HEK293 (cell line): ENCODE measurements at regions not wholly inside any gene's neighbourhood (a gene's known extent, or its start where the extent isn't known, plus 50 kb on each side); places are given as distances from the start of the nearest gene placed in this dataset.

Experiments
- CTCF ChIA-PET: fragments of 350-600 bp; formaldehyde crosslinking; extraction: SDS; loops from one replicate; lab custom pipeline; 2021; ENCODE audit warnings: antibody characterized with exemption; lab: Yijun Ruan, JAX
- POLR2A ChIA-PET: fragments of 300-600 bp; formaldehyde crosslinking; extraction: SDS; loops from one replicate; lab custom pipeline; 2020; ENCODE audit warnings: antibody characterized with exemption, inconsistent platforms; lab: Yijun Ruan, JAX
- H3K27ac ChIP-seq: fragments of 200-500 bp; sonication (Bioruptor generic); 2 replicates; pipeline ENCODE4 v1.5.1; 2014; ENCODE audit warnings: low read depth, low read length, control low read depth, inconsistent platforms; ENCODE audit errors: extremely low read depth
- H3K36me3 ChIP-seq, 2 experiments: fragments of 200-500 bp in 1 of 2; sonication (Bioruptor generic) in 1 of 2; 1 replicate in 1 of 2; 2 replicates in 1 of 2; pipeline ENCODE4 v1.5.1; 2014 to 2017; ENCODE audit warnings: inconsistent platforms in 2 of 2, low read length in 2 of 2; ENCODE audit not compliant: control insufficient read depth in 2 of 2, insufficient read depth in 1 of 2
- H3K4me1 ChIP-seq: fragments of 200-500 bp; sonication (Bioruptor generic); 2 replicates; pipeline ENCODE4 v1.5.1; 2014; ENCODE audit warnings: mild to moderate bottlenecking, low read length, inconsistent platforms; ENCODE audit not compliant: control insufficient read depth, insufficient read depth
- H3K4me3 ChIP-seq: 2 replicates; pipeline ENCODE4 v1.5.1; 2011; ENCODE audit warnings: low read depth, mild to moderate bottlenecking, control low read depth, low read length, moderate library complexity
- H3K9me3 ChIP-seq: fragments of 200-500 bp; sonication (Bioruptor generic); 2 replicates; pipeline ENCODE4 v1.5.1; 2014; ENCODE audit warnings: low read depth, low read length, inconsistent platforms; ENCODE audit not compliant: control insufficient read depth, insufficient read depth
- EGR2 ChIP-seq: fragments of 450-650 bp; formaldehyde crosslinking; IDR thresholded peaks from 2 replicates; pipeline ENCODE4 v1.5.1; 2016; ENCODE audit warnings: low read depth, missing biosample characterization, missing genetic modification characterization
- PATZ1 ChIP-seq: fragments of 450-650 bp; formaldehyde crosslinking; IDR thresholded peaks from 2 replicates; pipeline ENCODE4 v1.5.1; 2016; ENCODE audit warnings: missing biosample characterization, missing genetic modification characterization
- PRDM6 ChIP-seq: fragments of 450-650 bp; formaldehyde crosslinking; IDR thresholded peaks from 2 replicates; pipeline ENCODE4 v1.5.1; 2017; ENCODE audit warnings: missing biosample characterization, missing genetic modification characterization
- REST ChIP-seq: fragments of 450-650 bp; formaldehyde crosslinking; IDR thresholded peaks from 2 replicates; pipeline ENCODE4 v1.5.1; 2016; ENCODE audit warnings: missing biosample characterization, missing genetic modification characterization
- WT1 ChIP-seq: fragments of 450-650 bp; formaldehyde crosslinking; IDR thresholded peaks from 2 replicates; pipeline ENCODE4 v1.5.1; 2016; ENCODE audit warnings: missing biosample characterization, missing genetic modification characterization
- ZBTB26 ChIP-seq: fragments of 450-650 bp; formaldehyde crosslinking; optimal IDR thresholded peaks from 2 replicates; pipeline ENCODE3; 2016; ENCODE audit warnings: missing biosample characterization, mild to moderate bottlenecking, missing genetic modification characterization
- ZBTB44 ChIP-seq: fragments of 450-650 bp; IDR thresholded peaks from 2 replicates; pipeline ENCODE4 v1.5.1; 2018; ENCODE audit warnings: missing biosample characterization, mild to moderate bottlenecking, missing genetic modification characterization
- ZBTB8A ChIP-seq: fragments of 450-650 bp; formaldehyde crosslinking; IDR thresholded peaks from 2 replicates; pipeline ENCODE4 v1.5.1; 2016; ENCODE audit warnings: missing biosample characterization, missing genetic modification characterization
- ZFP37 ChIP-seq: fragments of 450-650 bp; formaldehyde crosslinking; IDR thresholded peaks from 2 replicates; pipeline ENCODE4 v1.5.1; 2016; ENCODE audit warnings: missing biosample characterization, missing genetic modification characterization
- ZIC2 ChIP-seq: fragments of 450-650 bp; formaldehyde crosslinking; IDR thresholded peaks from 2 replicates; pipeline ENCODE4 v1.5.1; 2016; ENCODE audit warnings: missing biosample characterization, missing genetic modification characterization
- ZNF211 ChIP-seq: fragments of 450-650 bp; formaldehyde crosslinking; IDR thresholded peaks from 2 replicates; pipeline ENCODE4 v1.5.1; 2016; ENCODE audit warnings: low read depth, missing biosample characterization, missing genetic modification characterization
- ZNF24 ChIP-seq: fragments of 450-650 bp; formaldehyde crosslinking; IDR thresholded peaks from 2 replicates; pipeline ENCODE4 v1.5.1; 2016; ENCODE audit warnings: missing biosample characterization, missing genetic modification characterization
- ZNF398 ChIP-seq: fragments of 450-650 bp; formaldehyde crosslinking; IDR thresholded peaks from 2 replicates; pipeline ENCODE4 v1.5.1; 2017; ENCODE audit warnings: missing biosample characterization, missing genetic modification characterization
- ZNF416 ChIP-seq: fragments of 450-650 bp; formaldehyde crosslinking; IDR thresholded peaks from 2 replicates; pipeline ENCODE4 v1.5.1; 2016; ENCODE audit warnings: missing biosample characterization, missing genetic modification characterization
- ZNF433 ChIP-seq: fragments of 450-650 bp; formaldehyde crosslinking; IDR thresholded peaks from 2 replicates; pipeline ENCODE4 v1.5.1; 2016; ENCODE audit warnings: missing biosample characterization, missing genetic modification characterization, low read depth
- ZNF555 ChIP-seq: fragments of 450-650 bp; formaldehyde crosslinking; conservative IDR thresholded peaks from 2 replicates; pipeline ENCODE4 v1.5.1; 2017; ENCODE audit warnings: missing biosample characterization, mild to moderate bottlenecking, missing genetic modification characterization, inconsistent platforms
- ZNF596 ChIP-seq: fragments of 450-650 bp; IDR thresholded peaks from 2 replicates; pipeline ENCODE4 v1.5.0; 2018; ENCODE audit warnings: missing biosample characterization, mild to moderate bottlenecking, missing genetic modification characterization, moderate library complexity
- ZNF660 ChIP-seq: fragments of 450-650 bp; IDR thresholded peaks from 2 replicates; pipeline ENCODE4 v1.5.1; 2018; ENCODE audit warnings: missing biosample characterization, mild to moderate bottlenecking, missing genetic modification characterization
- ZNF707 ChIP-seq: fragments of 450-650 bp; formaldehyde crosslinking; IDR thresholded peaks from 2 replicates; pipeline ENCODE4 v1.5.1; 2016; ENCODE audit warnings: missing biosample characterization, missing genetic modification characterization
- ZNF791 ChIP-seq: fragments of 450-650 bp; formaldehyde crosslinking; IDR thresholded peaks from 2 replicates; pipeline ENCODE4 v1.5.1; 2016; ENCODE audit warnings: missing biosample characterization, missing genetic modification characterization

GRCh38 chr12:13455778-13456144 is 259.2 kb downstream of the EMP1 start:
- ChIA-PET POLR2A (no interaction called here), CTCF (no interaction called here)
- Histone ChIP-seq H3K36me3 (no peaks in the 10 kb centered on the region), H3K4me3 (no peak overlapping the region), H3K4me1 (no peaks in the 10 kb centered on the region), H3K9me3 (no peaks in the 10 kb centered on the region), H3K27ac (no peak overlapping the region)
- TF ChIP-seq EGR2 (tag by site-specific recombination) (no peak), ZNF596 (tag by site-specific recombination) (no peak), ZNF398 (no peak), PATZ1 (tag by site-specific recombination) (no peak), ZBTB26 (tag by site-specific recombination) (no peak), ZNF433 (tag by site-specific recombination) (no peak), PRDM6 (no peak), ZNF707 (tag by site-specific recombination) (no peak), ZNF24 (tag by site-specific recombination) (no peak), ZBTB8A (tag by site-specific recombination) (no peak), ZNF555 (no peak), ZNF791 (no peak), WT1 (tag by site-specific recombination) (no peak), ZFP37 (tag by site-specific recombination) (no peak), ZIC2 (tag by site-specific recombination) (no peak), ZBTB44 (tag by site-specific recombination) (no peak), REST (tag by site-specific recombination) (no peak), ZNF660 (tag by site-specific recombination) (no peak), ZNF416 (tag by site-specific recombination) (no peak), ZNF211 (no peak)
